ENCODE measurements at regions not wholly inside any gene's neighbourhood (a gene's known extent, or its start where the extent isn't known, plus 50 kb on each side); places are given as distances from the start of the nearest gene placed in this dataset.

DNA sequence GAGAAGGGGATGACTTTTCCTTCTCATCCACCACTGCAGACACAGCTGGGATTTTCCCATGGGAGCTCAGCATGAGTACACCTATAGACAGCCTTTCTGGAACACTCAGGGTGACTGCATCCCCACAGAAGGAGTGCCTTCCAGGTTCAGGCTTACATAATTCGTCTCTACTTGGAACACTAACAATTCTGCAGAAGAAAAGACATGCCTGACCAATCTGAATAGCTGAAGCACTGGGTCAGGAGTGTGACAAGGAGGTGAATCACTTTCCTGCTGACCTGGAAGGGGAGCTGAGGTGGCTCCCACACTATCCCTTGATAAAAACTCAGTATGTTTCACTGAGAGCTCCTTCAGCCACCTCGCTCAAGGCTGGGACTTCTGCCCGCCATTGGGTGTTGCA lies 425.3 kb downstream of the TLR4 start:
- TF ChIP-seq POLR2AphosphoS5 (IDR thresholded peaks at IDR 0.05) (no peak), POLR2A (IDR thresholded peaks at IDR 0.05) (no peak)
- TF ChIP-seq, protein P1, sequence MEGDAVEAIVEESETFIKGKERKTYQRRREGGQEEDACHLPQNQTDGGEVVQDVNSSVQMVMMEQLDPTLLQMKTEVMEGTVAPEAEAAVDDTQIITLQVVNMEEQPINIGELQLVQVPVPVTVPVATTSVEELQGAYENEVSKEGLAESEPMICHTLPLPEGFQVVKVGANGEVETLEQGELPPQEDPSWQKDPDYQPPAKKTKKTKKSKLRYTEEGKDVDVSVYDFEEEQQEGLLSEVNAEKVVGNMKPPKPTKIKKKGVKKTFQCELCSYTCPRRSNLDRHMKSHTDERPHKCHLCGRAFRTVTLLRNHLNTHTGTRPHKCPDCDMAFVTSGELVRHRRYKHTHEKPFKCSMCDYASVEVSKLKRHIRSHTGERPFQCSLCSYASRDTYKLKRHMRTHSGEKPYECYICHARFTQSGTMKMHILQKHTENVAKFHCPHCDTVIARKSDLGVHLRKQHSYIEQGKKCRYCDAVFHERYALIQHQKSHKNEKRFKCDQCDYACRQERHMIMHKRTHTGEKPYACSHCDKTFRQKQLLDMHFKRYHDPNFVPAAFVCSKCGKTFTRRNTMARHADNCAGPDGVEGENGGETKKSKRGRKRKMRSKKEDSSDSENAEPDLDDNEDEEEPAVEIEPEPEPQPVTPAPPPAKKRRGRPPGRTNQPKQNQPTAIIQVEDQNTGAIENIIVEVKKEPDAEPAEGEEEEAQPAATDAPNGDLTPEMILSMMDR (IDR thresholded peaks at IDR 0.05) = no peak

All from upper lobe of left lung (tissue), 4 donors.